GM19239 (cell line): ENCODE measurements at regions not wholly inside any gene's neighbourhood (a gene's known extent, or its start where the extent isn't known, plus 50 kb on each side); places are given as distances from the start of the nearest gene placed in this dataset.
A peak's percentile ranks its signal among the peaks of the same experiment; 100 is the strongest.
"Not testable (repeated sequence)": the region's sequence is repeated elsewhere in the genome, so short reads cannot be mapped to it uniquely, and the experiment has no call there.

Experiments
- DNase-seq: peaks from one replicate; pipeline ENCODE4 v3.0.0; 2011; ENCODE audit warnings: low spot score; ENCODE audit not compliant: insufficient read length
- FAIRE-seq: peaks from 2 replicates; lab custom pipeline; 2011; peaks lifted over from hg19 to GRCh38; lab: Jason Lieb, UNC

GRCh38 chr9:96158147-96158546, 143.8 kb downstream of the HSD17B3 start:
- no peak for FAIRE-seq
- DNase-seq: no peak

- FAIRE-seq (no peak), DNase-seq (no peak)
Observed at GRCh38 chr9:96157675-96158074, 144.3 kb downstream of the HSD17B3 start.

- DNase-seq (no peak), FAIRE-seq (no peak)
Observed at GRCh38 chr9:96156171-96156974, 145.6 kb downstream of the HSD17B3 start.

GRCh38 chr9:96154081-96154480, 147.9 kb downstream of the HSD17B3 start:
- FAIRE-seq: no peak

GRCh38 chr9:96152550-96152949, 149.4 kb downstream of the HSD17B3 start:
- FAIRE-seq (peak; percentile 33), DNase-seq (no peak)

More at GRCh38 chr9:96154081-96154480, 147.9 kb downstream of the HSD17B3 start:
- no peak for DNase-seq

GRCh38 chr9:96150324-96151227, 151.4 kb downstream of the HSD17B3 start:
- FAIRE-seq (peak; percentile 91), DNase-seq (no peak)

GRCh38 chr9:96149533-96150280, 152.3 kb downstream of the HSD17B3 start:
- FAIRE-seq (no peak), DNase-seq (no peak)

GRCh38 chr9:96148634-96149532, 153.1 kb downstream of the HSD17B3 start:
- DNase-seq (no peak), FAIRE-seq (no peak)

GRCh38 chr9:96147029-96147428, 154.9 kb downstream of the HSD17B3 start:
- not testable (repeated sequence) for DNase-seq, FAIRE-seq

GRCh38 chr9:96141666-96142065, 160.3 kb downstream of the HSD17B3 start:
- no peak for DNase-seq
- no peak for FAIRE-seq

GRCh38 chr9:96141128-96141474, 160.9 kb downstream of the HSD17B3 start:
- FAIRE-seq: no peak
- DNase-seq: no peak

- no peak for DNase-seq
- FAIRE-seq: no peak
Observed at GRCh38 chr9:96140296-96141127, 161.5 kb downstream of the HSD17B3 start.

GRCh38 chr9:96139592-96140295, 162.2 kb downstream of the HSD17B3 start:
- DNase-seq (no peak), FAIRE-seq (no peak)

GRCh38 chr9:96138616-96139015, 163.4 kb downstream of the HSD17B3 start:
- DNase-seq: no peak
- no peak for FAIRE-seq

GRCh38 chr9:96137671-96138429, 164.1 kb downstream of the HSD17B3 start:
- FAIRE-seq: no peak

GRCh38 chr9:96136992-96137670, 164.8 kb downstream of the HSD17B3 start:
- peak; percentile 99 for FAIRE-seq
- DNase-seq: peak; percentile 62

More at GRCh38 chr9:96137671-96138429, 164.1 kb downstream of the HSD17B3 start:
- DNase-seq: no peak
